ENCODE measurements at regions not wholly inside any gene's neighbourhood (a gene's known extent, or its start where the extent isn't known, plus 50 kb on each side); places are given as distances from the start of the nearest gene placed in this dataset.
A peak's percentile ranks its signal among the peaks of the same experiment; 100 is the strongest.

- no peak for DNase-seq
Measured at GRCh38 chr5:118017536-118017935, 970.8 kb downstream of the DTWD2 start.

DNA sequence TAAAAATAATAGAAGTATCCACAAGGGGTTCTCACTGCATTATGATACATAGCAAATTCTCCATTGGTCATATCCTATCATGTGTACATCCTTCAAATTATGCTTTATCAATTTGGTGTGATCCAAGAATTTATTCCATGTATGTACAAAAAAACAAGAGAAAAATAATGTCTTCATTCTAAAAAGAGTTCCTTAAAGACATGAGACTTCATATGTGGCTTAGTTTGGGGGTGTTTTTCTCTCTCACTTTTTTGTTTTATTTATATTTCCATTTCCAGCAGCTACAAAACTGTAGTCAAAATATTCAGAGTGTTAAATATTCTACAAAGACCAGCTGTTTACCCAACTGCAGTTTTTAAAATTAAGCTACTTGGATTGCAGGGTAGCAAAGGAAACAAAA, 972.0 kb downstream of the DTWD2 start:
- DNase-seq, result no peak

DNA sequence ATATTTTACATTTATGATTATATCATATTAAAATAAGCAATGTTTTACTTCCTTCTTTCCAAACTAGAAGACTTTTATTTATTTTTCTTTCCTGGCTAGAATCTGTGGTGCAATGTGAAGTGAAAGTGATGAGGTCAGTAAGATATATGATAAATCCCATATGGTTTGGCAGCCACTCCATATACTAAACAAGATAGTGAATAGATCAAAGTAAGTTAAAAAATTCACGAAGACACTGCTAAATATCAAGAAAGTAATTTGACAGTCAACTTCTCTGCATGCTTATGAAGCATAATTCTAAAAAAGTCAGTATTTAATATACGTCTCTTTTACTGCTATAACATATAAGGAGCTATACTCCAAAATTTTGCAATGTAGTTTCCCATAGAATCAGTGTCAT, 972.8 kb downstream of the DTWD2 start:
- DNase-seq, result no peak

DNA sequence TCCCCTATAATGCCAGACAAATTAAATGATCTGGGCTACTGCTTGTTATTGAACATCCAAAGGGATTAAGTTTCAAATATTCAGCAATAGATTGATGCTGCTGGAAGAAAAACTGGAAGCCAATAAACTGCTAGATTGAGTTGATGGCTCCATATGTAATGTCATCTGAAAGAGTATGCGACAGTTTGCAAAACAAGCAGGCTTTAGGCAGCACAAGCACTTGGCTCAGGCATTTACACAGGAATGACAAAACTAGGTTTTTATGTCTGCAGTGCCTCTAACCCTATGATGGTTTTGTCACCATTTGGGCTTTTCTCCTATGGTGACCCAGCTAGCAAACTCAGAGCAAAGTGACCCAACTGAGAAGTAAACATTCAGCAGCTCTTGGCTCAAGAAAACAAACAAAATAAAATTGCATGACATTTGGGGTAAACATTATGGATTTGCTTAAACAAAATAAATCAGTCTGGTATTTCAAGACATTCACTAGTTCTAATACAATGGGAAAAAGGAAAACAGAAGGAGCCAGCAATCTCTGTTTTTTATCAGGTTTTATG, 978.5 kb downstream of the DTWD2 start:
- DNase-seq, result no peak

DNA sequence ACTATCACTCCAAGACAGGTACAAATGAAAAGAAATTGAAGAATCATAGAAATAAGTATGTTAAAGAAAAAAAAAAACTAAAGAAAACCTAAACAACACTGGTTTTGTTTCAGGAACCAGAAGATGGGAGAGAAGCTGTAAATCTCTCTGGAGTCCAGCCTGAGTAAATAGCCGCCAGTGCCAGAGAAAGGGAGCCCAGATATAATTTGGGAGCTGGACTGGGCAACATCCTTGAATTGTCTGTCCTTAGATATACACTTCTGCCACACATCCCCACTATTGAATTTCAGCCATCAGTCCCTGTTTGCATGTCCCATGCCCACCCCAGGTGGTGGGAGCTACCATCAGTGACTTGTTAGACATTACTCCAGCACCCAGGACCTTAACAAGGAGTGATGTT, 979.6 kb downstream of the DTWD2 start:
- no peak for DNase-seq

- no peak for DNase-seq
Measured at GRCh38 chr5:118007262-118007661, 981.1 kb downstream of the DTWD2 start.

GRCh38 chr5:118006219-118006618, 982.1 kb downstream of the DTWD2 start:
- DNase-seq, result no peak

DNA sequence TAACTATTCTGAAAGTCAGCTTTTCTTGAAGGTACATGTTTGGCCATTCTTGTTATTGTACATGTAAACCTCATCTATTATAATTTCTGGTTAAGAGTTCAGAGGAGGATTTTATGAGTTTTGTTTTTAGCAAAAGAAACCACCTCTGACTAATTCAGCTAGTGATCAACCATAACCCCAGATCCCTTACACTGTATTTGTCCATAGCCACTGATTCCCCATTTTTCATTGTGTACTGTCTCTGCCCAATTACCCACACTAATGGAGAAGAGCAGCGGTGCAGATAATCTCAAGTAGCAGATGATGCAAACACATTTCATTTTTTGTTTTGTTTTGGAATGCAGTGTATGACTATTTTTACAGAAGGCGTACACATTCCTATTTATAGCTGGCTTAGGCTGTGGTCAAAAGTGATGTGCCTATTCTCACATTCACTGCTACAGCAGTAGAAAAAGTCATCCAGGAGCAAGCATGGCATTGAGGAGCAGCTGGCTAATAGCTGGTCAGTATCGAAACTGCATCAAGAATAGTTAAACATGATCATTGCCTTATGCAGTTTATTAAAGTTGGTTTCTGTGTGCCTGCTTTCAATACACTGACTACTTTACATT, 988.3 kb downstream of the DTWD2 start:
- no peak for DNase-seq

- peak; percentile 11 for DNase-seq
Measured at GRCh38 chr5:117982691-117983090, 1005.7 kb downstream of the DTWD2 start.

GRCh38 chr5:117973785-117974184, 1014.6 kb downstream of the DTWD2 start:
- no peak for DNase-seq

- DNase-seq, result no peak
Measured at GRCh38 chr5:117955831-117956230, 1032.5 kb downstream of the DTWD2 start.

DNA sequence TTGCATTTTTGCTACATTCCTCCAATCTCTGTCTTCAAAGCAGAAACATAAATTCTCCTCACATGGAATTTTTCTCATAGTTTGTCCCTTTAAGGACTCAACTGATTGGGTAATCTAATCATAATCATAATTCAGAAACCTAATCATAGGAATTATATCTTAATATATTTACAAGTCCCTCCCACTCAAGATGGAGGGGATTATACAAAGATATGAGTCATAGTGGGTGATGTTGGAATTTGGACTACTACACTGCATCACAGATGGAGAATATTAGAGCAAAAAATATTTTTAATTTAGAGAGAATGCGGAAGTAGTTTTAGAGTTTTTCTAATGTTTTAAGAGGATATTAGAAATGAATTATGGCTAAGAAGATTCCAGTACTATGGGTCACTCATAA, 1034.0 kb downstream of the DTWD2 start:
- no peak for DNase-seq

- no peak for DNase-seq
Measured at GRCh38 chr5:117953272-117953671, 1035.1 kb downstream of the DTWD2 start.

GRCh38 chr5:117947836-117948235, 1040.5 kb downstream of the DTWD2 start:
- no peak for DNase-seq

DNA sequence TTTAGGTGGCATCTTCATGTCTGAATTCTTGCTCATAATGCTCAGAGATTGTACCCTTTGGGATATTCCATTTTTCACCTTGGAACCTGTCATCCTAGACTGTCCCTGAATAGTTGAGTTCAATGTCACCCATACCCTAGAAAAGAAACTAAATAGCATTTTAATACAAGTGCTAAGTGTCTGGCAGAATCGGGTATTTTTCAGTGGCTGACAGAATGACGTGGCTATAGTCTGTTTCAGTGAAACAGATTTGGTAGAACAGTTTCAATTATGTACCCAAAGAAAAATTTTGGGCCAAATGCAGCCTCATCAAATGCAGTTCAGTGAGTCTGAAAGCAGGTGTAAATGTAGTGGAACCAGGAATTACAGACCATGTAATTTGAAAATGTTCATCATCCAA, 1041.2 kb downstream of the DTWD2 start:
- DNase-seq, result no peak

- no peak for DNase-seq
Measured at GRCh38 chr5:117945258-117945657, 1043.1 kb downstream of the DTWD2 start.

DNA sequence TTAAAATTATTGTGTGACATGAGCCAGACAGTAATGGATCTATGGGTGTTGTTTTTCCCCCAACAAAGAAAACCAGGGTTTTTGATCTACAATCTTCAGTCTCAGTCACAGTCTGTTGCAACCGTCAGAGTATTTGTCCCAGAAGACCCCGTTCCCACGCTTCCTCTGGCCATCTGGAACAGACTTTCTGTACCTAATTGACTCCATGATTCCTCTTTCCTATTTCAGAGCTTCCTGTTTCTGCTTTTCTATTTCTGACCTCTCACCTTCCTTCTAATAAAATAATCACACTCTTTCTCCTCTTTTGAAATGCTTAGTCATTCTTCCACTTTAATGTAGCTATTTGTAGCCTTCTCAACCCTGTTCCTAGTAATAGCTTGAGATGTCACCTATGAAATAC, 1044.8 kb downstream of the DTWD2 start:
- DNase-seq, result no peak

DNA sequence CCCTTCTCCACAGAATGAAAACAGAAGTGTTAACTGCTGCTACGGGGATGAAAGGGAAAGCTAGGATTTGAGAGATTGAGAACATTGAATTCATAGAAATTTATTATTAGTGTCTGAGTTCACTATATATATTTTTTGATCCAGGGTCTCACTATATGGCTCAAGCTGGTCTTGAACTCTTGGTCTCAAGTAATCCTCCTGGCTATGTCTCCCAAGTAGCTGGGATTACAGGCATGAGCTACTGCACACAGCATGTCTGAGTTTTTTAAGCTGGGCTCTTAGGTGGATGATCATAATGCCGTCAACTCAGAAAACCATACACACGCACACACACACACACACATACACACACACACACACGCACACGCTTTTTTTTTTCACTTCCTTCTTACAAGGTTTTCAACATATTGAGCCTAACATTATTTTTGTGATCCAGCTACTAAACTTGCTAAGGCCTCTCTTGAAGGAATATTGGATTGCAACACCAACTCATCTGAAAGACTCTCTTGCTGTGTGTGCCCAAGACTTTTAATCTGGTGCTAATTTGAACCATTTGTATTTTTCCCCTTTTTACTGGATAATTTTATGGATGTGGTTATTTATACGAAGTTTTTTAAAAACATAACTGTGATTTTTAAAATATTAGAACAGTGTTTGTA, 1045.4 kb downstream of the DTWD2 start:
- no peak for DNase-seq

DNA sequence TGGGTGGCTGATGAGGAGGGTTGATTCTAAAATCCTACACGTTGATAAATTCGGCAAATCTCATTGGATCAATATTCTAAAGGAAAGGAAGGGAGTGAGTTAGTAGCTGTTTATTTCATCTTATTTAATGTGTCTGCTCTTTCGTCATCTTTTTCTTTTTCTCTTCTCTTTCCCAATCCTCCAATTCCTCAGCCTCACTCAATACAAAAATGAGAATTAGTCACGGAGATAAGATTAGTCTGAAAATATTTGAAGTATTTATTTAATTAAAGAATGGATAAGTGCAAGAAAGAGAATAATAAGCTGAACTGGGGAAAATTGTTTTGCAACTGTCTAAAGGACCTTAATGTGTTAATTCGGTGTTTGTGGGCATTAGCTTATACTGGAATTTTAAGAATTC, 1095.1 kb downstream of the DTWD2 start:
- DNase-seq, result no peak

DNA sequence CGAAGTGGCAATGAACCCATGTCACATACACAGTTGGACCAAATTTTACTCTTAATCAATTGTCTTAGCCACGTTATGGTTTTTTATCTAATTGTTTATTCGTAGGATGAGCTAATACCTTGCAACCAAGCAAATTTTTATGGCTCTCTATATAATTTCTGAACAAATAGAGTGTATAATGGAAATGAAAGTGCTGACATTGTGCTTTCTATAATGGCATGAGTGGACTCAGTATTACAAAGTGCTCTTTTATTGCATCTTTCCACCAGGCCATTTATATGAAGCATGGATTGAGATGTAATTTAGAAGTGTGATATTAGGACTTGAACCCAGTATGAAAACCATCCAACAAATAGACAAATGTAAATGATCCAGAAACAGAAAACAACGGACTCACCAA, 1096.0 kb downstream of the DTWD2 start:
- DNase-seq, result no peak

DNA sequence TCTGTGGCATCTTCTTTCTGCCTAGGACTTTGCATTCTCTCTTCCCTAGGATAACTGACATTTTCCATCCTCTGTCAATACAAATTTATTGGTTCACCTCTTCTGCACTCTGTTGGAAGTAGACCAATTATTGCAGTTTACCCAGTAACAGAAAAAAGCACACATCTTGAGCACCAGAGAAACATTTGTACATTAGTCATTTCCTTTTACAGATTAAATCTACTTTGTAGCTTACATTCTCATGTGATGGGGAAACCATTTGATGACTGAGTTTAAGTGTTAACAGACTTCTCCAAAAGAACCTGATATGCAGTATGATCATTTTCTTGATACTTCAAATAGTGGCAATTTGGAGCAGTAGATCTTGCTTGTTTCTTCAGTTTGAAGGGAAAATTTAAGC, 1098.8 kb downstream of the DTWD2 start:
- DNase-seq, result no peak

- DNase-seq, result no peak
Measured at GRCh38 chr5:117888688-117889087, 1099.7 kb downstream of the DTWD2 start.

- peak; percentile 71 for DNase-seq
Measured at GRCh38 chr5:117881426-117882230, 1106.7 kb downstream of the DTWD2 start.

DNA sequence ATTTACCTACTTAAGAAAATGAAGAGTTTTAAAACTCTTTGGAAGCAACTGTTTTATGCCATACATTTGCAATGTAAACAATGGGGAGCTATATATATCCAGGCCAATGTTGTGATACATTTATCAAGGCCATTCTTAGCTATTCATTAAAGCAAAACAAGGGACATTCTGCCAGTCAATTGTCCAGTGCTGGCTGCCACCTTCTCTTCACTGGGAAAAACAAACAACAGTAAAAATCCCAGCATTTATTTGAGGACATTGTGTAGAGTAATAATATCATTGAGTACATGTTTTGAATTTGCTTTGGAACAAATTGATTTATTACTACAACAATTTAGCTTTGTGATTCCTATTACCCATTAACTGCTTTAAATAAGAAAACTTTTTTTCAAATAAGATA, 1107.4 kb downstream of the DTWD2 start:
- DNase-seq, result no peak

Data from NCI-H82 (cell line).